GM18907 (cell line): ENCODE measurements at regions not wholly inside any gene's neighbourhood (a gene's known extent, or its start where the extent isn't known, plus 50 kb on each side); places are given as distances from the start of the nearest gene placed in this dataset.
A peak's percentile ranks its signal among the peaks of the same experiment; 100 is the strongest.
"Not testable (repeated sequence)": the region's sequence is repeated elsewhere in the genome, so short reads cannot be mapped to it uniquely, and the experiment has no call there.

Source experiments
- ATAC-seq: cut with Tn5 transposase; IDR thresholded peaks from one replicate; pipeline ENCODE4 v1.9.1; 2021; ENCODE audit warnings: mild to moderate bottlenecking, moderate library complexity; ENCODE audit not compliant: unreplicated experiment

- no peak for ATAC-seq
These were observed 196.3 kb downstream of the DCDC2C start for GRCh38 chr2:3899536-3900155.

- no peak for ATAC-seq
These were observed 198.8 kb downstream of the DCDC2C start for GRCh38 chr2:3902131-3902530.

GRCh38 chr2:3904061-3904460 is 200.7 kb downstream of the DCDC2C start:
- ATAC-seq, result no peak

- ATAC-seq, result not testable (repeated sequence)
These were observed 205.1 kb downstream of the DCDC2C start for GRCh38 chr2:3908498-3908897.

GRCh38 chr2:3911882-3912455 is 208.6 kb downstream of the DCDC2C start:
- ATAC-seq, result no peak

DNA sequence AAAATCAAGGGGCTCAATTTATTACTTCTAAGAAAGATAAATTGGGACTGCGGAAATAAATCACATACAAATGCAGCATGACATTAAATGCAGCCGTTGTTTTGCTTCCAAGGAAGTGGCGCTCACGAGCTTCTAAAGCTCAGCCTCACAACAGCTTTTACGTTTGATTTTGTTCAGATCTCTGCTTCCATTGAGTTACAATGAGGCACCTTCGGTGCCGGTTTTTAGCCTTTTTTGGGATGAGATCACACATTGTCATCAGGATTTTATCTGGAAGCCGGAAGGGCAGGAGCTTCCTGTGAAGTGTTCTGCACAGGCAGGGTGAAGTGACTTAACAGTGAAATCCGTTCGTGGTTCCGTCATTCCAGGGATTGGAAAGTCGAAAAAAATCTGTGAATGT is 209.8 kb downstream of the DCDC2C start:
- no peak for ATAC-seq

- ATAC-seq, result no peak
These were observed 210.9 kb downstream of the DCDC2C start for GRCh38 chr2:3914241-3914640.

- no peak for ATAC-seq
These were observed 223.7 kb downstream of the DCDC2C start for GRCh38 chr2:3927031-3927430.

DNA sequence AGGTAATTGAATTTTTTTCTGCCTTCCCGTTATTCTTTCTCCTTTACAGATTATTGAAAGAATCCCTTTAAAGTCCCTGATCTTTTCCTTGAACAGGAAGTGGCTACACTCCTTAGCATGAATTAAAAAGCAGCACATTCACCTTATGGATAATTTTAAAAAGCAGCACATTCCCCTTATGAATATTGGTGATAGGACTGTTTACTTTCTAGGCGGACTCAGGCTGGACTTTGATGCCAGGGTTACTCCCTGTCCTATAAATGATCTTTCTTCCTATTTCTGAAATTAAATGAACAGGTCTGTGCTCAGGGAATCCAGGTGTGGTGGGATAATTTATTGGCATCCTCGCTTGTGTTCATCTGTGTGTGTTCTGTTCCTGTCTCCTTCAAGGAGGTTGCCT is 226.0 kb downstream of the DCDC2C start:
- no peak for ATAC-seq

- ATAC-seq, result no peak
These were observed 226.9 kb downstream of the DCDC2C start for GRCh38 chr2:3930246-3930645.

GRCh38 chr2:3940661-3941060 is 237.3 kb downstream of the DCDC2C start:
- ATAC-seq, result no peak

GRCh38 chr2:3942841-3943240 is 239.5 kb downstream of the DCDC2C start:
- ATAC-seq, result no peak

DNA sequence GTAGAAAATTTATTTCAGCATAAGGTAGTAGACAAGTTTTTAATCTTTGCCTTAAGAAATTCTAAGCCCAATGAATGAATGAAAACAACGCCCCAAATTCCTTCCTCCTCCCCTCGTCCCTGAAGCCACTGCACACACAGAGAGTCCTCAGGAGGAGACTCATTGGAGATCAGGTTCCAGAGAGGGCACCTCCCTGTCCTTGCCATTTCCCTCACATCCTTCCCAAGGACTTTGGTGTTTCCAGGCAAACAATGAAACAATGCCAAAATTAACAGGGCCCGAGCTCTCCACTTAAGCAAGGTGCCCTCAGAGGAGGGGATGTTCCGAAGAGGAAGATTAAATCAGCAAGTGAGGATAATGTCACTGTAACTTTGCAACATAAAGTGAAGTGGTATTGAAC is 240.7 kb downstream of the DCDC2C start:
- no peak for ATAC-seq

GRCh38 chr2:3944841-3945240 is 241.5 kb downstream of the DCDC2C start:
- no peak for ATAC-seq

DNA sequence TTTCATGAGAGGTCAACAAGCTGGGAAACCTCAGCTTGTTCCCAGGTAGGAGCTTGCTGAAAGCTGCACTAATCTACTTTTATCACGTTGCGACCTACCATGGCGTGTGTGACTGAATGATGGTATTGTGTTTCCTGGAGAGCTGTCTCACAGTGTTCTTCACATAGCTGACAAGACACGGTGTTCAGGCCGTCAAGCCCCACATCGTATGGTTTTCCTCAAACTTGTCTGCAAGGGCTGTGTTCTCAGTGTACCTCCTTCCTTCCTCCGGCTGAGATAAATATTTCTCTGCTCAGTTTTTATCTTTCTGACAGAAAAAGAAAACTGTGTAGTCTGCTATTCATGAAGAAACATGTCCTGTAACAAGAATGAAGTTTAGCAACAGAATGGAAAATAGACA is 244.8 kb downstream of the DCDC2C start:
- no peak for ATAC-seq

DNA sequence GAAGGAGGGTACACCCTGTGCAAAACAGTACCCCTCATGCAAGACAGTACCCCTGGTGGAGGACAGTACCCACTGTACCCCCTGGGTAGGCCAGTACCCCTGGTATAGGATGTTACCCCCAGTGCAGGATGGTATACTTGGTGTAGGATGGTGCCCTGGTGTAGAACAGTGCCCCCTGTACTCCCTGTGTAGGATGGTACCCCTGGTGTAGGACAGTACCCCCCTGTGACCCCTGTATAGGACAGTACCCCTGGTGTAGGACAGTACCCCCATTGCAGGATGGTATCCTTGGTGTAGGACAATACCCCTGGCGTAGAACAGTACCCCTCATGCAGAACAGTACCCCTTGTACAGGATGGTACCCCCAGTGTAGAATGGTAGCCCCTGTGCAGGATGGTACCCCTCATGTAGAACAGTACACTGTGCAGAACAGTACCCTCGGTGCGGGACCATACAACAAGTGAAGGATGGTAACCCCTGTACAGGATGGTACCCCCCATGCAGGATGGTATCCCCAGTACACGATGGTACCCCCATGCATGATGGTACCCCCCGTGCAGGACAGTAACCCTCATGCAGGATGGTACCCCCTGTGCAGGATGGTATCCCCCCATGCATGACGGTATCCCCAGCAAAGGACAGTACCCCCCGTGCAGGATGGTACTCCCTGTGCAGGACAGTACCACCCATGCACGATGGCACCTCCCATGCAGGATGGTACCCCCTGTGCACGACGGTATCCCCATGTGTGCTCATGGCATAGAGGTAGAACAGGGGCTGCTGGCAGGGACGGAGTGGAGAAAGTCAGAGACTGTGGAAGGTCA is 248.0 kb downstream of the DCDC2C start:
- no peak for ATAC-seq

- no peak for ATAC-seq
These were observed 249.6 kb downstream of the DCDC2C start for GRCh38 chr2:3952866-3953516.

DNA sequence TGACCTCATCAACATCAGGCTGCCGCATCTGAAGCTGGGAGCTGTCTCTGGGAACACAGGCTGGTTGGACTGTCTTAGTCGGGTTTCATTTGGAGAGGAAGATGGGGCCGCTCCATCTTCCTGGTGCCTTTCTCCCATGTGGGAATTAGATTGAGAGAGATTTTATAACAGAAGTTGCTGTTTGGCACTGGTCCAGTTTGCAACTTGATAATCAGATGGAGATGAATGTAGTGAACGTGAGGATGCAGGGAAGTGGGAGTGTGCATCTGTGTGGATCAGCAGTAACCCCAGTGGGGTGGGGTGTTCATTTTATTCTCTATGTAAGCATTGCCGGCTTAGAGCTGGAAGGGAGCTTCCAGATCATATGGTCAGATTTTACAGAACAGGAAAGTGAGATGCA is 250.9 kb downstream of the DCDC2C start:
- ATAC-seq, result no peak

GRCh38 chr2:3956406-3956805 is 253.0 kb downstream of the DCDC2C start:
- no peak for ATAC-seq

GRCh38 chr2:3956892-3957291 is 253.5 kb downstream of the DCDC2C start:
- no peak for ATAC-seq

GRCh38 chr2:3958465-3958864 is 255.1 kb downstream of the DCDC2C start:
- no peak for ATAC-seq

GRCh38 chr2:3958969-3959368 is 255.6 kb downstream of the DCDC2C start:
- ATAC-seq, result peak; percentile 26
